Progenitor cell of endocrine pancreas (in vitro differentiated cells): ENCODE measurements at regions not wholly inside any gene's neighbourhood (a gene's known extent, or its start where the extent isn't known, plus 50 kb on each side); places are given as distances from the start of the nearest gene placed in this dataset.

Experiments used
- DNase-seq: peaks from one replicate; pipeline ENCODE4 v3.0.0; 2021; ENCODE audit warnings: low spot score; ENCODE audit not compliant: unreplicated experiment
- H3K27ac Mint-ChIP-seq: 2 replicates; pipeline ENCODE4 v1.8.0; 2021; ENCODE audit warnings: mild to moderate bottlenecking, moderate library complexity, mixed read lengths
- H3K27me3 Mint-ChIP-seq: 2 replicates; pipeline ENCODE4 v1.8.0; 2021; ENCODE audit warnings: mixed read lengths
- H3K36me3 Mint-ChIP-seq: 2 replicates; pipeline ENCODE4 v1.8.0; 2022; ENCODE audit warnings: mixed read lengths; ENCODE audit not compliant: insufficient read depth
- H3K4me1 Mint-ChIP-seq: 2 replicates; pipeline ENCODE4 v1.8.0; 2021; ENCODE audit warnings: low read depth, mixed read lengths
- H3K4me3 Mint-ChIP-seq: 2 replicates; pipeline ENCODE4 v1.8.0; 2021; ENCODE audit warnings: low read depth, mild to moderate bottlenecking, moderate library complexity, mixed read lengths
- H3K9me3 Mint-ChIP-seq: 2 replicates; pipeline ENCODE4 v1.8.0; 2021; ENCODE audit warnings: low read depth, mixed read lengths
- TF ChIP-seq, protein P1 (sequence below): fragments of 200-600 bp; sonication (generic); IDR thresholded peaks from one replicate; pipeline ENCODE4 v1.5.0; 2021; ENCODE audit warnings: antibody characterized with exemption, mild to moderate bottlenecking; ENCODE audit not compliant: unreplicated experiment

DNA sequence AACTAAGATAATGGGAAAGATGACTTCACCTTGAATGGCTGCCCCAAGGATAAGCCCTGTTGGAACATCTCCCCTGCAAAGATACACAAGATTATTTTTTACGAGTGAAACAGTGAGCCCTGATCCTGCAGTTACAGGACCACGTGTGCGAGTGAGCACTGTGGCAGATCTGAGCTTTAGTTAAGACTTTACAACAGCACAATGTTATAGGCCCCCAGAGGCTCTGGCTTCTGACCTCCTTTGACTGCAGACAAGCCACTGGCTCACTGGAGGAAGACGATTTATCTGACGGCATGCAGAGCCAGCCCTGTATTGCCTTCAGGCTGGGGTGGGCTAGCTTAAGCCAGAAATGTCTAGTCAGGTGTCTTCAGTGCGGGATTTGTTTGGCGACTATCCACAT is 174.4 kb downstream of the ARRDC4 start:
- Mint-ChIP-seq H3K27ac (no peak overlapping the region), H3K36me3 (no peaks in the 10 kb centered on the region), H3K9me3 (no peaks in the 10 kb centered on the region), H3K4me1 (peaks cover 9% of the 10 kb centered on the region), H3K27me3 (peaks cover 2% of the 10 kb centered on the region), H3K4me3 (no peak overlapping the region)
- TF ChIP-seq, protein P1, sequence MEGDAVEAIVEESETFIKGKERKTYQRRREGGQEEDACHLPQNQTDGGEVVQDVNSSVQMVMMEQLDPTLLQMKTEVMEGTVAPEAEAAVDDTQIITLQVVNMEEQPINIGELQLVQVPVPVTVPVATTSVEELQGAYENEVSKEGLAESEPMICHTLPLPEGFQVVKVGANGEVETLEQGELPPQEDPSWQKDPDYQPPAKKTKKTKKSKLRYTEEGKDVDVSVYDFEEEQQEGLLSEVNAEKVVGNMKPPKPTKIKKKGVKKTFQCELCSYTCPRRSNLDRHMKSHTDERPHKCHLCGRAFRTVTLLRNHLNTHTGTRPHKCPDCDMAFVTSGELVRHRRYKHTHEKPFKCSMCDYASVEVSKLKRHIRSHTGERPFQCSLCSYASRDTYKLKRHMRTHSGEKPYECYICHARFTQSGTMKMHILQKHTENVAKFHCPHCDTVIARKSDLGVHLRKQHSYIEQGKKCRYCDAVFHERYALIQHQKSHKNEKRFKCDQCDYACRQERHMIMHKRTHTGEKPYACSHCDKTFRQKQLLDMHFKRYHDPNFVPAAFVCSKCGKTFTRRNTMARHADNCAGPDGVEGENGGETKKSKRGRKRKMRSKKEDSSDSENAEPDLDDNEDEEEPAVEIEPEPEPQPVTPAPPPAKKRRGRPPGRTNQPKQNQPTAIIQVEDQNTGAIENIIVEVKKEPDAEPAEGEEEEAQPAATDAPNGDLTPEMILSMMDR, result no peak
- DNase-seq, result no peak

DNA sequence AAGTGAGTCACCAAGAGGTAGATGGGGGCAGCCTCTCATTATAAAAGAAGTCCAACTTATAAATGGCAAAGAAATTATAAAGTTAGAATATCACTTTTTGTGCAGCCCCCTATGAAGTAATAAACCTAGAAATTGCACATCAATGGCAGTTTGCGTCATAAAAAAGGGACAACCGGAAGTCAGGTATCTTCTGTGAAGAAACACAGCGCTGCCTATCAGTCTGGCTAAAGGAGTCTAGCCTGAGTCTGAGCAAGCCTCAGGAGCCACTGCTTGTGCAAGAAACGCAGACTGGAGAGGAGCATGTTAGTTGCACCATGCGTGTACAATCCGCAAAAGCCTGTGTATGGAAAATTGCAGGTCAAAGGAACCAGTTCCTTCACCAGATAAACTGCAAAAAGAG is 178.4 kb downstream of the ARRDC4 start:
- Mint-ChIP-seq H3K27me3 (peaks cover 2% of the 10 kb centered on the region), H3K36me3 (no peaks in the 10 kb centered on the region), H3K9me3 (no peaks in the 10 kb centered on the region), H3K4me1 (peaks cover 9% of the 10 kb centered on the region), H3K27ac (no peak overlapping the region), H3K4me3 (no peak overlapping the region)
- TF ChIP-seq, protein P1, result no peak
- no peak for DNase-seq

DNA sequence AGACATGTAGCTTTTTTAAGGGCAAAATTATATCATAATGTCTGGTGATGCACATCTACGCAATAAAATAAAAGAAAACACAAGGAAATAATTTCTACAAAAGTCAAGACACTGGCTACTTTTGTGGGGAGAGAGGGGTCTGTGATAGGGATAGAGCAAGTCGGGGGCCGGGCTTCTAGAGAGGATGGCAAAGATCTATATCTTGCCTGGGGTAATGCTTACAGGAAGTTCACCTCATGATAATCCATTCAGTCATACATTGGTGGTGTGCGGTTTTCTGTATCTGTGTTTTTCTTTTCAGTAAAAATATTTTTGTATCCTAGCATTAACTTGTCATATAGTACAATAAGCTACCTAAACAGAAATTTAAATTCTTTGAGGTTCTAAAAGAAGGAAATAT is 178.8 kb downstream of the ARRDC4 start:
- Mint-ChIP-seq H3K36me3 (no peaks in the 10 kb centered on the region), H3K4me3 (no peak overlapping the region), H3K27me3 (peaks cover 2% of the 10 kb centered on the region), H3K4me1 (peaks cover 7% of the 10 kb centered on the region), H3K9me3 (no peaks in the 10 kb centered on the region), H3K27ac (no peak overlapping the region)
- DNase-seq, result no peak
- TF ChIP-seq, protein P1, result no peak

DNA sequence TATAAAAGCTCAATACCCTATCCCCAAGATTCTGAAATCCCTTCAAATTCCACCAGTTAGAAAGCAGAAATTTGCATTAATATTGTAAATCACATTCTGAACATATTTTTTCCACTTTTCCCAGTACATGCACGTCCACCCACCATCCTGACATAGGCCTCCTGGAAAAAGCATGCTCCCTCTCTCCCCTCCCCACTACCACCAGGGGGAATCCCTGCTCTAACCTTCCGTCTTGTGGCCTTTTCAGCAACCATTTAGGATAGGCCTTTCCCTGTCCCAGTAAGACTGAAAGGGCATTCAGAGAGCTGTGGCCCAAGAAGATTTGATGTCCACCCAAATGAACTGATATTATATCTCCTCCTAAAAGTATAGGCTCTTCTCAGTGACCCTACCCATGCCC is 182.1 kb downstream of the ARRDC4 start:
- Mint-ChIP-seq H3K9me3 (no peaks in the 10 kb centered on the region), H3K27ac (no peak overlapping the region), H3K36me3 (no peaks in the 10 kb centered on the region), H3K4me3 (no peak overlapping the region), H3K4me1 (peaks cover 5% of the 10 kb centered on the region), H3K27me3 (no peaks in the 10 kb centered on the region)
- no peak for DNase-seq
- TF ChIP-seq, protein P1, result no peak

DNA sequence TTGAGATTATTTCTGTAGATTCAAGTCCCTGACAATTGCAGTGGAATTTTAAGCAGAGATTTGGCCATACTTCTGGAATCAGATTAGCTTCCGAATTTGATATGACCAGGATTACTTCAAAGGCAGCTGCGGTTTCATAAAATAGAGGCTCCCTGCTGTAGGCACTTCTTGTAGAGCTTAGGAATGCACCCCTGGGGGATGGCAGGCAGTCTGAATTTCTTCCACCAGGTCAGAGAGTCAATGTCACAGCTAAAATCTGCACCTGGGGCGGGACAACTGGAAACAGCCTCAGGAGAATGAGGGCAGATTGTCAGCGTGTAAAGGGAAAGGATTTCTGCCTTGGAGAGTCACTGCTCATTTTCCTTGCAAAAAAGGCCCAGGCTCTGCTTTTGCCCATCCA is 182.6 kb downstream of the ARRDC4 start:
- no peak for DNase-seq
- Mint-ChIP-seq H3K9me3 (no peaks in the 10 kb centered on the region), H3K27ac (no peak overlapping the region), H3K27me3 (no peaks in the 10 kb centered on the region), H3K4me1 (peaks cover 5% of the 10 kb centered on the region), H3K36me3 (no peaks in the 10 kb centered on the region), H3K4me3 (no peak overlapping the region)
- TF ChIP-seq, protein P1, result no peak
